HUES6 (cell line): ENCODE measurements at regions not wholly inside any gene's neighbourhood (a gene's known extent, or its start where the extent isn't known, plus 50 kb on each side); places are given as distances from the start of the nearest gene placed in this dataset.

Experiments used
- H3K27ac ChIP-seq: 2 replicates; pipeline ENCODE4 v1.7.0; 2013; ENCODE audit warnings: low read depth, mild to moderate bottlenecking, low read length, inconsistent platforms
- H3K27me3 ChIP-seq: 2 replicates; pipeline ENCODE4 v1.6.1; 2013; ENCODE audit warnings: low read length; ENCODE audit not compliant: control insufficient read depth, insufficient read depth
- H3K36me3 ChIP-seq: 2 replicates; pipeline ENCODE4 v1.6.1; 2013; ENCODE audit warnings: low read length; ENCODE audit not compliant: control insufficient read depth, insufficient read depth
- H3K4me1 ChIP-seq: 2 replicates; pipeline ENCODE4 v1.6.1; 2013; ENCODE audit warnings: low read length; ENCODE audit not compliant: control insufficient read depth, insufficient read depth
- H3K4me3 ChIP-seq: 2 replicates; pipeline ENCODE4 v1.5.1; 2013; ENCODE audit warnings: low read depth, low read length
- H3K9ac ChIP-seq: one replicate; pipeline ENCODE4 v1.6.1; 2013; ENCODE audit warnings: mild to moderate bottlenecking, low read length
- H3K9me3 ChIP-seq: 2 replicates; pipeline ENCODE4 v1.6.1; 2013; ENCODE audit warnings: low read depth, low read length; ENCODE audit not compliant: control insufficient read depth, insufficient read depth

DNA sequence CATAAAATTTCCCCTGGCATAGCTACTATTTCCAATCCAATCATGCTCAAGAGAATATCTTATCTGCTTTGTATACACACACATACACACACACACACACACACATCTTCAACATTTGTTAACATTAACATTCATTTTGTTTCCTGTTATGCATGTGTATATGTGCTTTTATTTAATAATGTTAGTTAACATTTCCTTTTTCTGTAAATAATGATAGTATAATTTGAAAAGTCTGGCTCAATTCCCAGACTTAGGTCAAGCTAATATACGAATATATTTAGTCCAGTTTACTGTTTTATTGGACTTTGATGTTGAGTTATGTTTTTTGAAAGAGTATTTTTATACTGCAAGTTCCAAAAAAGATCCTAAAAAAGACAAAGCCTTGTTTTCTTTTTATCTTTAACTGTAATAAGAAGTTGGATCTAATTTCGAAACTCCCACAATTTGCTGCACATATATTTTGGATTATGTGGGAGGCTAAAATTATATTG, 1072.4 kb downstream of the EFNB2 start:
- 0 out of 2 replicates have a peak, but pooled peaks cover 4% of the 10 kb centered on the region for H3K9me3 ChIP-seq
- no peak overlapping the region for H3K9ac ChIP-seq
- no peak overlapping the region for H3K4me3 ChIP-seq
- H3K36me3 ChIP-seq, result no peaks in the 10 kb centered on the region
- no peaks in the 10 kb centered on the region for H3K27me3 ChIP-seq
- 0 out of 2 replicates have a peak, but pooled peaks cover 6% of the 10 kb centered on the region for H3K4me1 ChIP-seq
- no peak overlapping the region for H3K27ac ChIP-seq

DNA sequence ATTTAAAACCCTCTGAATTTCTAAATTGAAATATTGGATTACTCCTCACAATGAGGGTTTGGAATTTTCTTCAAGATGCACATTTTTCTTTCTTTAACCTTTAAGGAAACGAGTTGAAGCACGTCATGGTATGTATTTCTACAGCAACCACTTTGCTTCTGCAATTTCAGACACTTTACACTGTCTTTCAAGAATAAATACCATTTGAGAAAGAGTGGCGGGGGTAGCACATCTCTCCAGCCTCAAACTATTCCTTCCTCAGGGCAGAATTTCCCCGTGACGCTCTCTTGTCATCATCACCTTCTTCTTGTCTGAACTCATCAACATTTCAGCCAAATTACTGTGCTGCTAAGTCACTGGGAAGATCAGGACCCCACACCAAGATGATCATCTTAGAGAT, 1073.4 kb downstream of the EFNB2 start:
- Histone ChIP-seq H3K36me3 (no peaks in the 10 kb centered on the region), H3K4me1 (0 out of 2 replicates have a peak, but pooled peaks cover 6% of the 10 kb centered on the region), H3K9ac (no peak overlapping the region), H3K9me3 (no peaks in the 10 kb centered on the region), H3K27ac (no peak overlapping the region), H3K4me3 (no peak overlapping the region), H3K27me3 (no peaks in the 10 kb centered on the region)

DNA sequence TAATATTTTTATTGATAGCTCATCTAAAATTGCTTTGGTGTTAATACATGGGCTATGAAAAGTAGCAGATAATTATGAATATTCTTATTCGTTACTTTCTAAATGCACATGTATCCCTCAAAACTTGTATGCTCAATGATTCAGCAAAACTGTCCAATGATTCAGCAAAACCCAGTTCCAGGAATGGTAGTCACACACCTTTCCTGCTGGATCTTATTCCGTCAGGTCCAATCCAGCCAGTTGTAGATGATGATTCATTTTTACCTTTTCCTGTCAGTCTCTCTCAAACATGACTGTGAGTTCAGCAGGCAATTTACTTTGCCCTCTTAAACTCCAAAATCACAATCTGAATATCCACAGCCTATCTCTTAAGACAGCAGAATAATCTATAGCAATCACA, 1082.6 kb downstream of the EFNB2 start:
- Histone ChIP-seq H3K9me3 (no peaks in the 10 kb centered on the region), H3K27me3 (no peaks in the 10 kb centered on the region), H3K4me1 (no peaks in the 10 kb centered on the region), H3K9ac (no peak overlapping the region), H3K4me3 (no peak overlapping the region), H3K27ac (no peak overlapping the region), H3K36me3 (no peaks in the 10 kb centered on the region)

DNA sequence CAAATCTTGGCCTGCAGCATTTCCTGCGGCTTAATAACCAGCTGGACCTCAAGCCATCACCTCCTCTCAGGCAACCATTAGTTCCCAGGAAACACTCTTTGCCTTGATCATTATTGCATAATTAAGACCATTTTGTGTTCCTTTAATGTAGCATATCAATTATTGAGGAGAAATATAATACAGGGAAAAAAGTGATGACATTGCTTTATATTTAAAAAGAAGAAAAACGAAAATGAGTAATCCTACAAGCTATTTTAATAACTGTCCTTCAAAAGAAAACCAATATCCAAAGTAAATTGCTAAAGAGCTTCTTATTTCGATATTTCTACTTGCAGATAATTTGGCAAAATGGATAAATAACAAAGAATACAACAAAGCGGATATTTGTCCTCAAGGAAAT, 1084.7 kb downstream of the EFNB2 start:
- no peak overlapping the region for H3K27ac ChIP-seq
- H3K9me3 ChIP-seq, result no peaks in the 10 kb centered on the region
- H3K9ac ChIP-seq, result no peak overlapping the region
- H3K36me3 ChIP-seq, result no peaks in the 10 kb centered on the region
- H3K4me3 ChIP-seq, result no peak overlapping the region
- no peaks in the 10 kb centered on the region for H3K27me3 ChIP-seq
- H3K4me1 ChIP-seq, result no peaks in the 10 kb centered on the region

DNA sequence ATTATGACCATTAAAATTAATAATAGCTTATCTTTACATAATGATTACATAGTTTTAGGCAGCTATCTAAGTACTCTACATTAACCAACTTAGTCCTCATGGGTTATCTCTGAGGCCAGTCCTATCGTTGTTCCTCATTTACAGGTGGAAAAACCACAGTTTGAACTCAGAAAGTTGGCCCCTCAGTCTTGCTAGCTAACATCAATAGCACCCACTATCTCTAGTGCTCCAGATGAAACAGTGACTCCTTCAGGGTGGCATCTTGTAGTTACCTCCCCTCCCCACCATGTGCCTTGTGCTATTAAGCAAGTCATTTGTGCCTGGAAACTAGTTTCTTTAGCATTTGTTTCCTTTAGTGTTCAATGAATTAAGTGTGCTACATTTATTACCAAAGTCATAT, 1086.7 kb downstream of the EFNB2 start:
- Histone ChIP-seq H3K9ac (no peak overlapping the region), H3K4me1 (no peaks in the 10 kb centered on the region), H3K9me3 (no peaks in the 10 kb centered on the region), H3K4me3 (no peak overlapping the region), H3K27me3 (no peaks in the 10 kb centered on the region), H3K36me3 (no peaks in the 10 kb centered on the region), H3K27ac (no peak overlapping the region)

DNA sequence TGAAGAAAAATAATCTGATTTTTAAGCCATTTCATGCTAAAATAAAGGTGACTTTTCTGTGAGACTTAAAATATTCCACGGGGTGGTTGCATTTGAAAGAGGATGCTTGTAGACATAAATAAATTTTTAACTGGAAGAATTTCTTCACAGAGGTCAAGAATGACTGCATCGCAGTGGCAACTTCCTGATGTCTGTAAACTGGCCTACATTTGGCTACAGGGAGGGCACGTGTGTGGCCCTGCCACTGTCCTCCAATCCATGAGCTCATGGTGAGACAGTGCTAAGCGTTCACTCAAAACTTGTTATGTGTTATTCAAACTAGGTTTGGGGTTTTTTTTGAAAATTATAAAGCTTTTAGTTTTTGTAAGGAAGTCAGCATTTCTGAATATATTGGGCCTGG, 1089.3 kb downstream of the EFNB2 start:
- Histone ChIP-seq H3K27me3 (no peaks in the 10 kb centered on the region), H3K4me1 (no peaks in the 10 kb centered on the region), H3K4me3 (no peak overlapping the region), H3K27ac (no peak overlapping the region), H3K9me3 (no peaks in the 10 kb centered on the region), H3K36me3 (no peaks in the 10 kb centered on the region), H3K9ac (no peak overlapping the region)

DNA sequence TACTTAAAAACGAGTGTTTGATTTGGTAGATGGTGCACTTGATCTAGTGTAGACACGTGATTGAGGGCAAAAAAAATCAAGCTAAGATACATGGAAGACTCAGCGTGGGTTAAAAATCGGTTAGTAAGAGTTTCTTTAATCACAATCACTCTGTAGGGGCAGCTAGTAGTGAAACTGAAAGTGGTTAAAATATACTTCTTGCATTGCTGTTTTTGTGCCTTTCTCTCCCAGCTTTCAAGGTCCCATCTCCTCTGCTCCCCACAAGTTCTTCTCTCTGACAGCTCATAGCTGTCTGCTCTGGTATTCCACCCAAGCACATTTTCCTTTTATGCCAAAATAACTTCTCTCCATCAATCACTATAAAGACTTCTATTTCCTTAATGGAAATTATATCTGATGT, 1089.7 kb downstream of the EFNB2 start:
- no peaks in the 10 kb centered on the region for H3K36me3 ChIP-seq
- no peak overlapping the region for H3K9ac ChIP-seq
- H3K9me3 ChIP-seq, result no peaks in the 10 kb centered on the region
- H3K4me1 ChIP-seq, result no peaks in the 10 kb centered on the region
- H3K27me3 ChIP-seq, result no peaks in the 10 kb centered on the region
- H3K4me3 ChIP-seq, result no peak overlapping the region
- no peak overlapping the region for H3K27ac ChIP-seq

DNA sequence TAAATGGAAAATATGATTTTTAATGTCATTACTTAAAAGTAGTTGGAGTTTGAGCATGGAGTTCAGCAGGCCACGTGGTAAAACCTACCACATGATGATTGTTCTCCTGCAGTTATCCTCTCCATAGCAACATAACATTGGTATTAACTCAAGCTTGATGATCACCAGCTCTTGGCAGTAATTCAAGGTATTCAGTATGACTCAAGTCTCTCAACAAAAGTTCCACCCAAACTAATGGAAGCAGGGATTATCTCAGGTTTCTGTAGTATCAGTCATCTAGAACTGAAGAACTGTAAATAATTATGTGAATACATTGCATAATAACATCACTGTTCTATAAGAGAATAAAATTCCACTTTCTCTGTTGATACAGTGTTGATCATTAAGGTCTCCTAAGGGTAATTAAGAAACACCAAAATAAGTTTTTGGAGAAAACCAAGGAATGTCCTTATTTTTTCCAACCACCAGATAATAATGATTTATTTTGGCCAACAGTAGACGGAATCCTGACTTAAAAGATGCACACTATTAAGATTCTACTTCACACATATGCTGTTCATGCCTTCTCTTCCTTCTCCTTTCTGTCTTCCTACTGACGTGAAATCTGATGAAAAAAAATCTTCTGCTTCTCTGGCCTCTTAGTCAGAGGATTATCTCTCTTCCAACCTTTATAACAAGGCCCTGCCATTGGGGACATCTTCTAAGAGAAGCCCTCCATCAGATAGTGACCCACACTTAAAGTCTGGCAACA, 1092.3 kb downstream of the EFNB2 start:
- Histone ChIP-seq H3K27ac (no peak overlapping the region), H3K27me3 (no peaks in the 10 kb centered on the region)

DNA sequence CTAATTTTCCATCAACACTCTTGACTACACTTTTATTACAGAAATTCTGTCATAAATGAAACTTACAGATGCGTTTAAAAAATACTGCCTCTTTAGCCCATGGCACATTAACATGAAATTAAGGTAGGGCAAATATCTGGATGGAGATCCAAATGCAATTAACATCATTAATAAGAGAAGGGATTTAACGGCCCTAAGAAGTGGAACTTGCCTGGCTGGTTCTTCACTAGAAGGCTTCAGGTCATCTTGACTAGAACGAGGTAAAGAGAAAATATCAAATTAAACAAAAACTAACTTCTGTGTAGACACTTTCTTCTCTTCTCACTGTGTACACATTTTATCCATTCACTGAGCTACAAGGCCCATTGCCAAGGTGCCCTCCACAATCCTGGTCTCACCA, 1093.4 kb downstream of the EFNB2 start:
- H3K27me3 ChIP-seq, result no peaks in the 10 kb centered on the region
- H3K4me3 ChIP-seq, result no peak overlapping the region
- H3K9me3 ChIP-seq, result no peaks in the 10 kb centered on the region
- no peaks in the 10 kb centered on the region for H3K36me3 ChIP-seq
- no peaks in the 10 kb centered on the region for H3K4me1 ChIP-seq
- no peak overlapping the region for H3K27ac ChIP-seq
- no peak overlapping the region for H3K9ac ChIP-seq

More for the DNA sequence above, 1092.3 kb downstream of the EFNB2 start:
- Histone ChIP-seq H3K36me3 (no peaks in the 10 kb centered on the region), H3K9me3 (no peaks in the 10 kb centered on the region), H3K4me3 (no peak overlapping the region), H3K9ac (no peak overlapping the region), H3K4me1 (no peaks in the 10 kb centered on the region)

DNA sequence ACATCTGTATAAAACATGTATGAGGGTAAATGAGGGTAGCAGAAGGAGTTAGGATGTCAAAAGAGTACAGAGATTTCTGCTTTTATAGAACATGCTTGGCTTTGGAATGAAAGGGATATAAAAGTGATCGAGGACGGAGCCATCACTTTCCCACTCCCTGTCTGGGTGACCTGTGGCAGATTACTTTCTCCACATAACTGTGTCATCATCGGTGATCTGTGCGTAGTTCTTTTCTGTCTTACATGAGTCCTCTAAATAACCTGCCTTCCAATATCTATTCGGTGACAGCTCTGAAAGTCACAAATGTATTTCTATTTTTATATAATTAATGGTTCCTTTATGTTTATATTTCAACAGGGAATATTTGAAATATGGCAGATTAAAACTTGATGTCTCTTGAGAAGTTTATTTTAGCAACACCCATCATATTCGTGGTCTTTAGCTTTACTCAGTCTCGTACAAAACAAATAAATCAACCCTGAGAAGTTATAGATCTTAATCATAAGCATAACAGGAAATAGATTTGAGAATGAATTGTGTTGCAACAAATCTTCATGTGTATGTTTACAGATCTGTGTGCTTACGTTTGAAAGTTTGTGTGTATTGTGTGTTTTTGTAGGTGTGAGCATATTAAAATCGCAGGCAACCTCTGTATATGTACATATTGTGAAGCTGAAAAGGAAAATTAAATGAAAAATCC, 1094.3 kb downstream of the EFNB2 start:
- Histone ChIP-seq H3K27me3 (no peaks in the 10 kb centered on the region), H3K9ac (no peak overlapping the region), H3K36me3 (no peaks in the 10 kb centered on the region), H3K4me3 (no peak overlapping the region), H3K9me3 (no peaks in the 10 kb centered on the region), H3K27ac (no peak overlapping the region), H3K4me1 (no peaks in the 10 kb centered on the region; the same call in 1 of the 2 replicates)

DNA sequence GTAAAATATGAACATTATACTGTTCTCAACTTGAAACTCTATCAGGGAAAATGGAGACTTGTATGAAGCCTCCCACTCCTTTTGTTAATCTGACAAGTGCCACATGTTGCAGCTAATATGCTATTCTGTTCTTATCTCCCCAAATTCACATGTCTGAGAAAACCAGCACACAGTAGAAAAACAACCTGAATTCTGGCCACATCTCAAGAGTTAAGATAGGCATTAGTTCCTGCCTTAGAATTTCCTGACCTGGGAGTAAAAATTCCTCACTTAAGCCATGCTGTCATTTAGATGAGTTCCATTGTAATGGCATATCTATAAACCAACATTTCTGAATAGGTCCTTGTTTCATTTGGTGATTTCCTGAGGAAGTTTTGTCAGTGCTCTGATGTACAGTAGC, 1098.5 kb downstream of the EFNB2 start:
- H3K9me3 ChIP-seq, result no peaks in the 10 kb centered on the region
- no peaks in the 10 kb centered on the region for H3K36me3 ChIP-seq
- no peaks in the 10 kb centered on the region; the same call in 1 of the 2 replicates for H3K4me1 ChIP-seq
- no peak overlapping the region for H3K4me3 ChIP-seq
- H3K27me3 ChIP-seq, result no peaks in the 10 kb centered on the region
- no peak overlapping the region for H3K27ac ChIP-seq
- no peak overlapping the region for H3K9ac ChIP-seq
